ENCODE measurements at regions not wholly inside any gene's neighbourhood (a gene's known extent, or its start where the extent isn't known, plus 50 kb on each side); places are given as distances from the start of the nearest gene placed in this dataset.

- no peaks in the 10 kb centered on the region for H3K27me3 ChIP-seq (replicated peaks; ENCODE audit: insufficient read depth)
- DNase-seq (ENCODE audit: low spot score) = no peak
- H3K27ac ChIP-seq = no peak overlapping the region
- no peaks in the 10 kb centered on the region for H3K9me3 ChIP-seq
- no peaks in the 10 kb centered on the region for H3K4me1 ChIP-seq (replicated peaks)
- H3K4me3 ChIP-seq = no peak overlapping the region
- TF ChIP-seq POLR2AphosphoS5 (IDR thresholded peaks at IDR 0.05) (no peak), POLR2A (IDR thresholded peaks at IDR 0.05) (no peak), CTCF (IDR thresholded peaks at IDR 0.05) (no peak)
- 80% methylated on average over 2 of the region's 2 CpGs for WGBS
- intact Hi-C loops (cut with DNase I) = no loop called here
- H3K36me3 ChIP-seq = no peaks in the 10 kb centered on the region
Observed at GRCh38 chr12:42944516-42944915, 355.0 kb upstream of the PRICKLE1 start.

GRCh38 chr12:42936991-42937390, 347.4 kb upstream of the PRICKLE1 start:
- Histone ChIP-seq H3K36me3 (no peaks in the 10 kb centered on the region), H3K4me3 (no peak overlapping the region), H3K27ac (no peak overlapping the region), H3K9me3 (no peaks in the 10 kb centered on the region), H3K4me1 (replicated peaks) (no peaks in the 10 kb centered on the region), H3K27me3 (replicated peaks; ENCODE audit: insufficient read depth) (no peaks in the 10 kb centered on the region)
- TF ChIP-seq POLR2AphosphoS5 (IDR thresholded peaks at IDR 0.05) (no peak), CTCF (IDR thresholded peaks at IDR 0.05) (no peak), POLR2A (IDR thresholded peaks at IDR 0.05) (no peak)
- WGBS = 75% methylated on average over 3 of the region's 3 CpGs
- intact Hi-C loops (cut with DNase I) = no loop called here
- DNase-seq (ENCODE audit: low spot score) = no peak

- Histone ChIP-seq H3K4me3 (no peak overlapping the region), H3K36me3 (no peaks in the 10 kb centered on the region), H3K27me3 (replicated peaks; ENCODE audit: insufficient read depth) (no peaks in the 10 kb centered on the region), H3K4me1 (replicated peaks) (no peaks in the 10 kb centered on the region), H3K9me3 (no peaks in the 10 kb centered on the region), H3K27ac (no peak overlapping the region)
- DNase-seq (ENCODE audit: low spot score) = no peak
- intact Hi-C loops (cut with DNase I) = no loop called here
- 100% methylated on average over 1 of the region's 1 CpG for WGBS
- TF ChIP-seq POLR2A (IDR thresholded peaks at IDR 0.05) = no peak
- no peak for TF ChIP-seq POLR2AphosphoS5 (IDR thresholded peaks at IDR 0.05)
- TF ChIP-seq CTCF (IDR thresholded peaks at IDR 0.05) = no peak
Observed at GRCh38 chr12:42936260-42936659, 346.7 kb upstream of the PRICKLE1 start.

GRCh38 chr12:42935756-42936155, 346.2 kb upstream of the PRICKLE1 start:
- no peak for TF ChIP-seq CTCF (IDR thresholded peaks at IDR 0.05)
- no peak for TF ChIP-seq POLR2A (IDR thresholded peaks at IDR 0.05)
- TF ChIP-seq POLR2AphosphoS5 (IDR thresholded peaks at IDR 0.05) = no peak
- Histone ChIP-seq H3K4me1 (replicated peaks) (no peaks in the 10 kb centered on the region), H3K27me3 (replicated peaks; ENCODE audit: insufficient read depth) (no peaks in the 10 kb centered on the region), H3K4me3 (no peak overlapping the region), H3K36me3 (no peaks in the 10 kb centered on the region), H3K9me3 (no peaks in the 10 kb centered on the region), H3K27ac (no peak overlapping the region)
- no peak for DNase-seq (ENCODE audit: low spot score)
- whole genome bisulfite sequencing = 48% methylated on average over 2 of the region's 2 CpGs
- intact Hi-C loops (cut with DNase I) = no loop called here

GRCh38 chr12:42935090-42935489, 345.5 kb upstream of the PRICKLE1 start:
- WGBS = 81% methylated on average over 5 of the region's 5 CpGs

More at GRCh38 chr12:42935090-42935489, 345.5 kb upstream of the PRICKLE1 start:
- Histone ChIP-seq H3K9me3 (no peaks in the 10 kb centered on the region), H3K36me3 (no peaks in the 10 kb centered on the region), H3K27ac (no peak overlapping the region), H3K27me3 (replicated peaks; ENCODE audit: insufficient read depth) (no peaks in the 10 kb centered on the region), H3K4me1 (replicated peaks) (no peaks in the 10 kb centered on the region), H3K4me3 (no peak overlapping the region)
- intact Hi-C loops (cut with DNase I) = no loop called here
- DNase-seq (ENCODE audit: low spot score) = no peak
- TF ChIP-seq CTCF (IDR thresholded peaks at IDR 0.05) (no peak), POLR2A (IDR thresholded peaks at IDR 0.05) (no peak), POLR2AphosphoS5 (IDR thresholded peaks at IDR 0.05) (no peak)

All from prostate gland (tissue), 2 donors.